GM19043 (cell line): ENCODE measurements at regions not wholly inside any gene's neighbourhood (a gene's known extent, or its start where the extent isn't known, plus 50 kb on each side); places are given as distances from the start of the nearest gene placed in this dataset.
A peak's percentile ranks its signal among the peaks of the same experiment; 100 is the strongest.

Source experiments
- ATAC-seq: cut with Tn5 transposase; IDR thresholded peaks from one replicate; pipeline ENCODE4 v1.9.1; 2021; ENCODE audit warnings: low read depth; ENCODE audit not compliant: unreplicated experiment

DNA sequence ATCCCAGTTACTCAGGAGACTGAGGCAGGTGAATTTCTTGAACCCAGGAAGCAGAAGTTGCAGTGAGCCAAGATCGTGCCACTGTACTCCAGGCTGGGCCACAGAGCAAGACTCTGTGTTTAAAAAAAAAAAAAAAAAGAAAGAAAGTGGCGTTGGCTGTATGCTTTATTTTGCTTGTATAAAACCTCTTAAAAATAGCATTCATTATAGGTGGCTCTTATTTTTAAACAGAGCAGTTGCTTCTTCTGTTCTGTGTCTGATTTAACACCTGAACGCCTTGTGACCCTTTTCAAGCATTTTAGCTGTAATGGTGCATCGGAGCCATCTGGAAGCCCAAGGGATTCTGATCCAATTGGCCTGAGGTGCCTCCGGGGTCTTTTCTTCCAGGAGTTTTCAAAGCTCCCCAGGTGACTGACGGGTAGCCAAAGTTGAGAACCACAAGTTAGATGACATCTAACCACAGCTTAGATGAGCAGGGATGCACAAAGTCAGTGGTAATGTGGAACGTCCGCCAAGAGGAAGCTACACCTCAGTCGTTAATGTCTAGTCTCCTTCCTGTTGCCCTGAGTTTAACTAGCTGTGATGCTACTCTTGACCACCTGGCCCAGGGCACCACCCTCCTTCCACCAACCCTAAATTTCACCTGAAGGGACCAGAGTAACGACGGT, 274.6 kb upstream of the KLF6 start:
- ATAC-seq = peak; percentile 49

GRCh38 chr10:4058514-4059029, 273.6 kb upstream of the KLF6 start:
- no peak for ATAC-seq

DNA sequence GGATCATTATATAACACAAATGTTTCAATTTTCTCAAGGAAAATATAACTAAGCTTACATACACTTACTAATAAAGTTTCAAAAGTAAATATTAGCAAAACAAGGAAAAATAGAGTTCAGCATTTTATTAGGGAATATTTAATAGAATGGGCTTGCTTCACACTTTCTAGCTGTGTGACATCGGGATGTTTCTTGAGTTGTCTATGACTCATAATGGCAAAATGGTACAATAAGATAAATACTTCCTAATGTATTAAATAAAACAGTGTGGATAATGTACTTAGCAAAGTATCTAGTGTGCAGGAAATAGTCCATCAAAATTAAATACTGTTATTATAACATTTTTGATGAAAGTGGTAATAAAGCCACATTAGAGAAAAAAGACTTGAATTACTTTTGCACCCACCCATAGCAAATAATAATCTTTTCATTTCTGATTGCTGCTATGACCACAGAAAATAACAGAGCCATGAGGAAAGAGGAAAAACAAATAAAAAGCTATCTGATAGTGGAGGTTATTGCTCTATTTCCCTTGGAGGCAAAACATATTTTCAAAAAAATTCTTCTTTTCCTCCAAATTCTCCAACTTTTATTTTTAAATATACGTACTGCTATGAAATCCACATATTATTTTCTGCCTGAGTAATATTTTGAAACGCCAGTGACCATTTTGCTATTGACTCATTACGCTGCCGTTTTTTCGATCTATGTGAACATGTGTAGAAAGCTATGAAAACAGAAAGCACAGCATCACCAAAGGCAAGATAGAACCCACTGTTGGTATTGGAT, 272.9 kb upstream of the KLF6 start:
- ATAC-seq = no peak

DNA sequence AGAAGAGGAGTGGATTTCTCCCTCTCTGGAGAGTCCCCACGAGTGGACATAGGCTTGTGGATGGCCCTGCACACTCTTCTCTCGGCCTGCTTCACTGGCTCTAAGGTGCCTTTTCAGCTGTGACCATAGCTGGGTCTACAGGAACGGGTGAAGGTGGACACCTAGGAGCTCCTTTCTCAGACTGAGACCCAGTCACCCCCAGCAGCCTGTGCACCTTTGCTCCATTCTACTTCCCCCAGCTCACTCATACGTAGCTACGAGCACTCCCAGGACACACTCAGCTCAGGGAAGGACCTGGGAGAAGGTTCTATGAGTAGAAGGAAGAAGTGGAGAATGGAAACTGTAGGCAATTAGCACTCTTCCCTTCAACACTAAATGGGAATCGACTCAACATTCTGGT, 272.0 kb upstream of the KLF6 start:
- ATAC-seq = no peak

DNA sequence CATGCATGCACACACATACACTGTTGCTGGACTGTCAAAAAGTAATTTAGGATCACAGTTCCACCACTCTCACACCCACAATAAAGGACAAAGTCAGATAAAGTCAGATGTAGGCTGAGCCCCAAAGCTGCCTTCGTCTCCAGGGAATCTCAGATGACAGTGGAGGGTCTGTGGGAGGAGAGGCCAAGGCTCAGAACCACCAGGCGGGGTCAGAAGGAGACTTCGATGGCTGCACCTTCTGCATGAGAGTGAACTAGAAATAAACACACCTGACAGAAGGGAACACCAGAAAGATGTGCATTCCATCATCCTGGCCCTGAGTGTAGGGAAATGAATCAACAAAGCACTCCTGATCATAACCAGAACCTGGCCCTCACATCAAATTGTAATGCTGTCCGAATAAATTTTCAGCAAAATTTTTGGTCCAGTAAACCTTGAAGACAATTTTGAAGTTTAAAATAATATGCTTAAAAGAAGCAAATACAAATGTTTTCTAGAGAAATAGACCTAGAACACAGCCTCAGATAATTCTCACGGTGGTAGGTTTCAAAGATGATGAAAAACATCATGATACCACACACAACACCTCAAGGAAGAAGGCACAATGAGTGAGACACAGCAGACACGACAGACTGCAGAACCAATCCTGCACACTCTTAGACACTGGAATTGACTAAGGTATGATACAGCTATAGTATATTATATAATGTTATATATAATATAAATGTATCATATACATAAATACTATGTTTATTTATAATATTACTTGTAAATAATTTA, 269.8 kb upstream of the KLF6 start:
- ATAC-seq = no peak

DNA sequence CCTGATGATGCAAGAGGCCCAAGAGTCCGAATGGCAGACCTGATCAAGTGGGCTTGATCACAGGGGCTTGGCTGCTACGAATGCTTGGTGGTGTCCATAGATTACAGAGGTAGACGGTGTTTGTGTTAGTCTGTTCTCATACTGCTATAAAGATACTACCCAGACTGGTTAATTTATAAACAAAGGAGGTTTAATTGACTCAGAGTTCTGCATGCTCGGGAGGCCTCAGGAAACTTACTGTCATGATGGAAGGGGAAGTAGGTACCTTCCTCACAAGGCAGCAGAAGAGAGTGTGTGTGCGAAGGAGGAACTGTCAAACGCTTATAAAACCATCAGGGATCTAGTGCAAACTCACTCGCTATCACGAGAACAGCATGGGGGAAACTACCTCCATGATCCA, 268.9 kb upstream of the KLF6 start:
- ATAC-seq = no peak

DNA sequence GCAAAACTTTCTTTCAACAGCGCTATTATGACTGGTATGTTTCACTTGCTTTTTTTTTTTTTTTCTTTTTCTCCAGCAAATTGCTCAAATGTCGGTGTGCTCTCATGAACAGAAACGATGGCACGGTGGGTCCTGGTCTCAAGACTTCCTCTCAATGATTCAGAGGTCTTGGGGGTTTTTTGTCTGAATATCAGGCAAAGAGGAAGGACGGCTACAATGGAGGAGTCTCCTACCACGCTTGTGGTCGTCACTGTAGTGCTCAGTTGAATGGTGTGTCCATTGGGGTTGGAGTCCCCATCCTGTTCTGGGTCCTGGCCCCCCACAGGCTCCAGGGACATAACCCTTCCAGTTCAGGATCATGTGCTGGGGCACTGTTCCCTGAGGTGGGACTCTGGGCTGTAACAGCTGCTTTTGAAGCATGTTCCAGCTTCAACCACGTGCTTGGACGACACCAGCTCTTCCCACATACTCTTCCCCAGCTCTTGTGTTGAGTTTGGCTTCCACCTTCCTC, 266.7 kb upstream of the KLF6 start:
- ATAC-seq = no peak

DNA sequence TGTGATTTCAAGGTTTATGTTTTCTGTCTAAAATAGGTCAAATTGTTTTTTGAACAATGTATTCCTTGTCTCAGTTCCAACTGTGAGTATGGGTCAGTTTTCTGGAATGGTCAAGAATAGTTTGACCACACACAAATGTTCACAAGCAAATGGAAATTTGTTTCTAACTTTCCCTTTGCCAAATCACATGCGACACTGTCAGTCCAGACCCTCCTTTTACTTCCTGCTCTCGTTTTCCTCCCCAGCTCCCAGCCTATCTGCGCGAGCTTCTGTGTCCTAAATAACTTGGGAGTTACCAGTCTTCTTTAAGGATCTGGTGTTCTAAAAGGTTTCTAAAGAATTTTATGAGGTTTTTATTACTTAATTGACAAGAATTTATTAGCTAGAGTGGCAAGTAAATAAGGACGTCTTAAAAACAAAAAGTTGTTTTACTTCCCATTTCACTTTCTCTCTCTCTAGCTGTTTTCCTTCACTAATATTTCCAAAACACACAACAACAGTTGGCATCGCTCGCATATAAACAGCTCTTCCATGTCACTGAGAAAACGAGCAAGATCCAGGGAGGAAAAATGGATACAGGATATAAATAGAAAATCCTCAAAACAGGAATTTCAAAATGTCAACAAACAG, 266.1 kb upstream of the KLF6 start:
- ATAC-seq = no peak

GRCh38 chr10:4050061-4050460, 265.1 kb upstream of the KLF6 start:
- ATAC-seq = no peak

- ATAC-seq = no peak
Observed at GRCh38 chr10:4049348-4049747, 264.3 kb upstream of the KLF6 start.

GRCh38 chr10:4048236-4048864, 263.3 kb upstream of the KLF6 start:
- ATAC-seq = no peak

GRCh38 chr10:4046712-4047354, 261.8 kb upstream of the KLF6 start:
- no peak for ATAC-seq

DNA sequence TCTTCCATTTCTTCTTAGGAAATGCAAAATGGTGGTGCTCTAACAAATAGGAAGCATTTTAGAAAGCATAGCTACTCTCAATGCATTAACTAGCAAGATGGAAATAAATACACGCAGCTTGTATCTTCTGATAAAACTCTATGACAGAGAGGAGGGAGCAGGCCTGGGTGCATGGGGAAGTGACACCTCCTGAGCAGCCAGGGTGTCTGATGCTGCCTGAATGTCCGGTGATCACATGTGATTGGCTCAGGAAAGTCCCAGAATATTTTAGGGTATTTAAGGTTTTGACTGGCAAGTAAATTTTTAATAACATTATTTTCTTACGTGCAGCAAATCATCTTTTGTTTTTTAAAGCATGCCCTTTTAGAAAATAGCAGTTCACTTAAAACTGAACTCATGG, 261.0 kb upstream of the KLF6 start:
- ATAC-seq = no peak

- no peak for ATAC-seq
Observed at GRCh38 chr10:4043897-4044665, 259.1 kb upstream of the KLF6 start.

- no peak for ATAC-seq
Observed at GRCh38 chr10:4041635-4042034, 256.6 kb upstream of the KLF6 start.

GRCh38 chr10:4038000-4038399, 253.0 kb upstream of the KLF6 start:
- no peak for ATAC-seq

DNA sequence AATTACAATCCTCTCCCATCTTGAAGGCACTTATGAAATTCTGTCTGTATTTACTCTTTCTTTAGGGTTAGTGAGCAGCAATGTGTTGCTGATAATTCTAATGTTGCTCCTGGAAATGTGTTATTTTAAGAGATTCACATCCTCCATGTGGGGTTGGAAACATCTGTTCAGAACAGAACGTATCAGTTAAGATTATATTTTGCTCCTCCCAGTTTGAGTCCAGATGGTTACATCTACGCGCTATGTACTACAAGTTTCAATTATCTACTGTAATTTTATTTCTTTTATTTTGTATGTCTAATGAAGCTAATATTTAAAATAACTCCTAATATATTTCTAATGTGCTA, 250.6 kb upstream of the KLF6 start:
- ATAC-seq = no peak

GRCh38 chr10:4034907-4035598, 250.0 kb upstream of the KLF6 start:
- no peak for ATAC-seq
